ENCODE measurements at regions not wholly inside any gene's neighbourhood (a gene's known extent, or its start where the extent isn't known, plus 50 kb on each side); places are given as distances from the start of the nearest gene placed in this dataset.

- H3K4me1 ChIP-seq = no peaks in the 10 kb centered on the region
- no peak overlapping the region for H3K27ac ChIP-seq
- ATAC-seq = no peak
- DNase-seq = no peak
- TF ChIP-seq POLR2A (IDR thresholded peaks at IDR 0.05) (no peak), CTCF (IDR thresholded peaks at IDR 0.05 in 4 of 5, conservative IDR thresholded peaks at IDR 0.05 in 1 of 5) (no peak)
- in situ Hi-C loops (cut with MboI; ENCODE audit: low sequenced_read_pairs in 4 of 4) (no loop called here), intact Hi-C loops (cut with DNase I; ENCODE audit: low total_unique reads) (no loop called here)
- H3K9me3 ChIP-seq = no peaks in the 10 kb centered on the region
- no peaks in the 10 kb centered on the region for H3K36me3 ChIP-seq
- H3K4me3 ChIP-seq = no peak overlapping the region
- H3K27me3 ChIP-seq = no peaks in the 10 kb centered on the region
These were observed 205.3 kb downstream of the NFKBIZ start for GRCh38 chr3:102054543-102055080.

- ATAC-seq (no peak), DNase-seq (no peak)
- in situ Hi-C loops (cut with MboI; ENCODE audit: low sequenced_read_pairs in 4 of 4) (no loop called here), intact Hi-C loops (cut with DNase I; ENCODE audit: low total_unique reads) (no loop called here)
- H3K4me1 ChIP-seq = no peaks in the 10 kb centered on the region
- TF ChIP-seq POLR2A (IDR thresholded peaks at IDR 0.05) = no peak
- TF ChIP-seq CTCF (IDR thresholded peaks at IDR 0.05 in 4 of 5, conservative IDR thresholded peaks at IDR 0.05 in 1 of 5) = no peak
- no peak overlapping the region for H3K27ac ChIP-seq
- H3K9me3 ChIP-seq = no peaks in the 10 kb centered on the region
- H3K4me3 ChIP-seq = no peak overlapping the region
- H3K36me3 ChIP-seq = no peaks in the 10 kb centered on the region
- H3K27me3 ChIP-seq = no peaks in the 10 kb centered on the region
These were observed 208.6 kb downstream of the NFKBIZ start for GRCh38 chr3:102057781-102058421.

GRCh38 chr3:102059145-102059943 lies 210.0 kb downstream of the NFKBIZ start:
- no peak overlapping the region for H3K4me3 ChIP-seq
- in situ Hi-C loops (cut with MboI; ENCODE audit: low sequenced_read_pairs in 4 of 4) = no loop called here
- H3K27me3 ChIP-seq = no peaks in the 10 kb centered on the region
- no peaks in the 10 kb centered on the region for H3K36me3 ChIP-seq
- no peak for DNase-seq
- H3K27ac ChIP-seq = no peak overlapping the region
- intact Hi-C loops (cut with DNase I; ENCODE audit: low total_unique reads) = no loop called here
- H3K4me1 ChIP-seq = no peaks in the 10 kb centered on the region
- no peak for TF ChIP-seq POLR2A (IDR thresholded peaks at IDR 0.05)
- TF ChIP-seq CTCF (IDR thresholded peaks at IDR 0.05 in 4 of 5, conservative IDR thresholded peaks at IDR 0.05 in 1 of 5) = no peak
- no peaks in the 10 kb centered on the region for H3K9me3 ChIP-seq
- no peak for ATAC-seq

GRCh38 chr3:102060814-102061213 lies 211.5 kb downstream of the NFKBIZ start:
- intact Hi-C loops (cut with DNase I; ENCODE audit: low total_unique reads) = no loop called here
- ATAC-seq (peak in 1 of 2 donors; percentile 19), DNase-seq (no peak)
- Histone ChIP-seq H3K27ac (no peak overlapping the region), H3K4me1 (no peaks in the 10 kb centered on the region), H3K9me3 (no peaks in the 10 kb centered on the region), H3K27me3 (no peaks in the 10 kb centered on the region), H3K4me3 (no peak overlapping the region), H3K36me3 (no peaks in the 10 kb centered on the region)
- TF ChIP-seq POLR2A (IDR thresholded peaks at IDR 0.05) (no peak), CTCF (IDR thresholded peaks at IDR 0.05 in 4 of 5, conservative IDR thresholded peaks at IDR 0.05 in 1 of 5) (no peak)
- in situ Hi-C loops (cut with MboI; ENCODE audit: low sequenced_read_pairs in 4 of 4) = no loop called here

Data from gastrocnemius medialis (tissue), 4 donors.